KMS-11 (cell line): ENCODE measurements at regions not wholly inside any gene's neighbourhood (a gene's known extent, or its start where the extent isn't known, plus 50 kb on each side); places are given as distances from the start of the nearest gene placed in this dataset.

Experiments used
- H2AFZ ChIP-seq: fragments of 200-600 bp; sonication (generic); 2 replicates; pipeline ENCODE4 v1.6.1; 2016; ENCODE audit warnings: antibody characterized with exemption, mixed run types, low read depth
- H3K27ac ChIP-seq: fragments of 200-600 bp; sonication (generic); 2 replicates; pipeline ENCODE4 v1.6.1; 2016; ENCODE audit warnings: mild to moderate bottlenecking, mixed run types
- H3K27me3 ChIP-seq: fragments of 200-600 bp; sonication (generic); 2 replicates; pipeline ENCODE4 v1.6.1; 2017; ENCODE audit warnings: mild to moderate bottlenecking, low read depth, mixed run types, moderate library complexity; ENCODE audit not compliant: insufficient read depth
- H3K36me3 ChIP-seq: fragments of 200-600 bp; sonication (generic); 2 replicates; pipeline ENCODE4 v1.6.1; 2017; ENCODE audit warnings: mild to moderate bottlenecking, mixed run types; ENCODE audit not compliant: insufficient read depth
- H3K4me1 ChIP-seq: fragments of 200-600 bp; sonication (generic); 2 replicates; pipeline ENCODE4 v1.6.1; 2016; ENCODE audit warnings: mild to moderate bottlenecking, low read depth, mixed run types; ENCODE audit not compliant: poor library complexity, severe bottlenecking
- H3K4me2 ChIP-seq: fragments of 200-600 bp; sonication (generic); 2 replicates; pipeline ENCODE4 v1.7.0; 2016; ENCODE audit warnings: mild to moderate bottlenecking, mixed run types
- H3K4me3 ChIP-seq: fragments of 200-600 bp; sonication (generic); IDR thresholded peaks from 2 replicates; pipeline ENCODE4 v1.6.1; 2017; ENCODE audit warnings: low read depth, low read length, mixed read lengths; ENCODE audit not compliant: insufficient read depth
- H3K79me2 ChIP-seq: fragments of 200-600 bp; sonication (generic); 2 replicates; pipeline ENCODE4 v1.6.1; 2016; ENCODE audit warnings: low read depth, mixed run types; ENCODE audit not compliant: insufficient read depth
- H3K9ac ChIP-seq: fragments of 200-600 bp; sonication (generic); 2 replicates; pipeline ENCODE4 v1.6.1; 2016; ENCODE audit warnings: mild to moderate bottlenecking, mixed run types
- H4K20me1 ChIP-seq: fragments of 200-600 bp; sonication (generic); 2 replicates; pipeline ENCODE4 v1.6.1; 2016; ENCODE audit warnings: mild to moderate bottlenecking, mixed run types; ENCODE audit not compliant: insufficient read depth
- CTCF ChIP-seq: fragments of 200-600 bp; sonication (generic); conservative IDR thresholded peaks from 2 replicates; pipeline ENCODE4 v1.6.1; 2017; ENCODE audit warnings: low read depth, mild to moderate bottlenecking, antibody characterized with exemption, low read length, moderate library complexity, mixed read lengths

- no peak overlapping the region for H2AFZ ChIP-seq
- H3K27me3 ChIP-seq: no peaks in the 10 kb centered on the region
- no peak for TF ChIP-seq CTCF
- no peaks in the 10 kb centered on the region for H3K79me2 ChIP-seq
- H3K4me3 ChIP-seq: no peak overlapping the region
- H3K9ac ChIP-seq: no peak overlapping the region
- H4K20me1 ChIP-seq: no peaks in the 10 kb centered on the region
- H3K36me3 ChIP-seq: no peaks in the 10 kb centered on the region
- no peak overlapping the region for H3K27ac ChIP-seq
- H3K4me1 ChIP-seq: no peaks in the 10 kb centered on the region
- no peak overlapping the region for H3K4me2 ChIP-seq
These were observed 611.3 kb upstream of the TMEM132C start for GRCh38 chr12:127655691-127656090.

- H4K20me1 ChIP-seq: no peaks in the 10 kb centered on the region
- H3K4me3 ChIP-seq: no peak overlapping the region
- H2AFZ ChIP-seq: no peak overlapping the region
- no peaks in the 10 kb centered on the region for H3K4me1 ChIP-seq
- H3K27me3 ChIP-seq: no peaks in the 10 kb centered on the region
- H3K9ac ChIP-seq: no peak overlapping the region
- no peaks in the 10 kb centered on the region for H3K36me3 ChIP-seq
- TF ChIP-seq CTCF: no peak
- no peak overlapping the region for H3K27ac ChIP-seq
- no peaks in the 10 kb centered on the region for H3K79me2 ChIP-seq
- H3K4me2 ChIP-seq: no peak overlapping the region
These were observed 610.7 kb upstream of the TMEM132C start for GRCh38 chr12:127656266-127656665.

GRCh38 chr12:127657036-127657435 lies 609.9 kb upstream of the TMEM132C start:
- Histone ChIP-seq H3K4me3 (no peak overlapping the region), H3K79me2 (no peaks in the 10 kb centered on the region), H3K27me3 (no peaks in the 10 kb centered on the region), H3K27ac (no peak overlapping the region), H3K9ac (no peak overlapping the region), H3K36me3 (no peaks in the 10 kb centered on the region), H4K20me1 (no peaks in the 10 kb centered on the region), H3K4me1 (no peaks in the 10 kb centered on the region), H2AFZ (no peak overlapping the region), H3K4me2 (no peak overlapping the region)
- no peak for TF ChIP-seq CTCF

- Histone ChIP-seq H4K20me1 (no peaks in the 10 kb centered on the region), H3K36me3 (no peaks in the 10 kb centered on the region), H3K9ac (no peak overlapping the region), H2AFZ (no peak overlapping the region), H3K4me3 (no peak overlapping the region), H3K27ac (no peak overlapping the region), H3K4me2 (no peak overlapping the region), H3K4me1 (no peaks in the 10 kb centered on the region), H3K79me2 (no peaks in the 10 kb centered on the region), H3K27me3 (no peaks in the 10 kb centered on the region)
- TF ChIP-seq CTCF: no peak
These were observed 606.0 kb upstream of the TMEM132C start for GRCh38 chr12:127660961-127661360.

GRCh38 chr12:127663716-127664115 lies 603.3 kb upstream of the TMEM132C start:
- TF ChIP-seq CTCF: no peak
- H3K27me3 ChIP-seq: no peaks in the 10 kb centered on the region

More at GRCh38 chr12:127663716-127664115, 603.3 kb upstream of the TMEM132C start:
- no peaks in the 10 kb centered on the region for H3K79me2 ChIP-seq
- no peak overlapping the region for H3K9ac ChIP-seq
- no peaks in the 10 kb centered on the region for H4K20me1 ChIP-seq
- no peaks in the 10 kb centered on the region for H3K4me1 ChIP-seq
- no peak overlapping the region for H2AFZ ChIP-seq
- no peak overlapping the region for H3K4me3 ChIP-seq
- no peaks in the 10 kb centered on the region for H3K36me3 ChIP-seq
- no peak overlapping the region for H3K4me2 ChIP-seq
- H3K27ac ChIP-seq: no peak overlapping the region
